Choroid plexus epithelial cell (primary cell): ENCODE measurements at regions not wholly inside any gene's neighbourhood (a gene's known extent, or its start where the extent isn't known, plus 50 kb on each side); places are given as distances from the start of the nearest gene placed in this dataset.
A peak's percentile ranks its signal among the peaks of the same experiment; 100 is the strongest.

Experiments used
- DNase-seq: peaks from one replicate; pipeline ENCODE4 v3.0.0-alpha.2; 2010; ENCODE audit warnings: low read depth
- H3K4me3 ChIP-seq: 2 replicates; pipeline ENCODE4 v1.5.1; 2011; ENCODE audit warnings: low read depth, mild to moderate bottlenecking, control low read depth, low read length, moderate library complexity
- CTCF ChIP-seq: conservative IDR thresholded peaks from 2 replicates; pipeline ENCODE4 v1.5.1; 2011; ENCODE audit warnings: low read depth, mild to moderate bottlenecking, control low read depth, inconsistent platforms, low read length, moderate library complexity

- DNase-seq: no peak
Measured at GRCh38 chr3:64919934-64920333, 232.1 kb upstream of the ADAMTS9 start.

GRCh38 chr3:64918989-64919388, 231.2 kb upstream of the ADAMTS9 start:
- DNase-seq: peak; percentile 23
- no peak overlapping the region for H3K4me3 ChIP-seq
- no peak for TF ChIP-seq CTCF

More at GRCh38 chr3:64919934-64920333, 232.1 kb upstream of the ADAMTS9 start:
- no peak for TF ChIP-seq CTCF
- no peak overlapping the region for H3K4me3 ChIP-seq

GRCh38 chr3:64917914-64918453, 230.2 kb upstream of the ADAMTS9 start:
- H3K4me3 ChIP-seq: no peak overlapping the region
- no peak for TF ChIP-seq CTCF
- DNase-seq: no peak

- TF ChIP-seq CTCF: no peak
- DNase-seq: no peak
- no peak overlapping the region for H3K4me3 ChIP-seq
Measured at GRCh38 chr3:64916937-64917336, 229.1 kb upstream of the ADAMTS9 start.

GRCh38 chr3:64916192-64916798, 228.5 kb upstream of the ADAMTS9 start:
- H3K4me3 ChIP-seq: no peak overlapping the region
- DNase-seq: peak; percentile 28
- no peak for TF ChIP-seq CTCF

GRCh38 chr3:64915778-64916177, 228.0 kb upstream of the ADAMTS9 start:
- no peak for TF ChIP-seq CTCF
- no peak overlapping the region for H3K4me3 ChIP-seq
- peak; percentile 85 for DNase-seq

- no peak for DNase-seq
- H3K4me3 ChIP-seq: no peak overlapping the region
- TF ChIP-seq CTCF: no peak
Measured at GRCh38 chr3:64913515-64913914, 225.7 kb upstream of the ADAMTS9 start.
